ENCODE measurements at regions not wholly inside any gene's neighbourhood (a gene's known extent, or its start where the extent isn't known, plus 50 kb on each side); places are given as distances from the start of the nearest gene placed in this dataset.
"Not testable (repeated sequence)": the region's sequence is repeated elsewhere in the genome, so short reads cannot be mapped to it uniquely, and the experiment has no call there.

DNA sequence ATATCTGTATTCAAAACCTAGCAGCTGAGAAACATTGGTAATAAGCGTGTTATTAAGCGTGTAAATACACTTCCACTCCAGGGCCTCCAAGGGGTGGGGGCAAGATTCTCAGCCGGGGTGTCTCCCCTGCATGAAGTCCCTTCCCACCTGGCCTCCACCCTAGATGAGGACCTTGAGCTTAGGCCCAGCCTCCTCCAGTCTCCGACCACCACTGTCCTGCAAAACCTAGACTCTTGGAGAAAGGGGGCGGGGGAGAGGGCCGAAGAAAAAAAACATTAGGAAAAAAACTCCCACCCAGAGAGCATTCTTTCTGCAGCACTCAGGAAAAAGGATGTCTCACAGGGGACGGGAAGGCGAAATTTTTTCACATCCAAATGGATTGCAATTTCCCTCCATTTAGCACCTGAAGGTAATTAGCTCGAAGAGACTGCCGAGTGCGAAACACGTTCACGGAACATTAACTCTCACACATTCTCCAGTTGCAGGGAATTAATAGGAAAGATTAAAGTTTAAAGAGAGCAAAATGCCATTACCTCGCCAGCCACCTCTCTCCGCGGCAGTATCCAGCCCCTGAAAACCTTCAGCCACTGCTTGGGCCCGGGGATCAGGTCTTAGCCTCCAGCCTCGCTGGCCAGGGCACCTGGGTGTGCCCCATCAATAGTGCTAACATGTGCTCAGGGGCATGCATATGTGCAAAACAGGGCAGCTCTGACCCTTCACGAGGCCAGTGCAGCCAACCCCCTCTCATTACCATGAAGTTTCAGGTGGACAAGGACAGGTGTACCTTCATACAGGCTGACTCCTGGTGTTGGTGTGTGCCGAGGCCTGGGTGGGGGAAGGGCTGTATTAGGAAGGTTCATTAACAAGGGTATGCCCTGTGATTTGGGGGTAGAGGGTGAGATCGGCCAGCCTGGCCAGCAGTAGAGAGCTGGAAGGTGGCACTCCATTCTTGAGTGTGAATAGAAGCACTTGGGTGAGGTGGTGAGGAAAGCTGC, 77.2 kb downstream of the HIF1AN start:
- no peak for DNase-seq (ENCODE audit: low read depth)

DNA sequence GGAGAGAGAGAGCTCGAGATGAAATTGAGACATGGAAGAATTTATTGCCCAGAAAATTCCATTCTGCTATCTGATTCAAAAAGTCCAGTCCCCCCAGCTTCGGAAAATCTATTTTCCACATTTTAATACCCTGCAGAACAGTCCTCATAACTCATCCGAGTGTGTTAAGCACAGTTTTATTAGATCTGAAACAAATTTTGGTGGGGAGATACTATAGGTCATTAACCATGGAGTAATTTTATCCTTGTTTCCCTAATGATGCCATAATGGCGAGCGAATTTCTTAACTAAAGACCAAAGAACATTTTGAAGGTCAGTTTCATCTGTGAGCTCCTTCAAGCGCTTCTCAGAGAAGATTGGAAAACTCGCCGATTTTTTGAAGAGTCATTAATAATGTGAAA, 78.1 kb downstream of the HIF1AN start:
- no peak for DNase-seq (ENCODE audit: low read depth)

DNA sequence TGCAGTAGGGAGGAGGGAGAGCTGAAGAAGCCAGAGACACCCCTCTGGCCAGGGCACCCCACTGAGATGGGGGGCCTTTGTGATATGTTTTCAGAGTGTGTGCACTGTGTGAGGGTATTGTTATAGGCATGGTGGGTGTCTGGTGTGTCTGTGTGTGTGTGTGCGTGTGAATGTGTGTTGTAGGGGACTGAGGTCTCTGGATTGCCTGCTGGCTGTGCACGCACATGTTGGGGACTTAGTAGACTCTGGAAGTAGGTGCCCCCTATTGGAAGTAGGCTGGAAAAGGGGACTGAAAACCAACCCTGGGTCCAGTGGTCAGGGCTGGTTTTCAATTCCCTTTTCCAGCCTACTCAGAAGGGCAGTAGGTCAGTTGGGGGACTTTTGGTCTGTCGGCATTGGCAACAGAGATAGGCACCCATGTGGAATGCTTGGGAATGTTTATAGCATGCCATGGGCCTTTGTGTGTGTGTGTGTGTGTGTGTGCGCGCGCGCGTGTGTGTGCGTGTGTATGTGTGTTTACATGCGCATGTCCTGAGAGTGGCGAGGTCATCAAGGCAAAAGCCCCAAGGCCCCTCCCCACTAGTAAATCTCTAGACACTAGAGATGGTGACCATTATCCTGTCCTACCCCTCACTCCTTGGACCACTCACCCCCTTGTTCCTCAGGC, 78.8 kb downstream of the HIF1AN start:
- DNase-seq (ENCODE audit: low read depth) = no peak

DNA sequence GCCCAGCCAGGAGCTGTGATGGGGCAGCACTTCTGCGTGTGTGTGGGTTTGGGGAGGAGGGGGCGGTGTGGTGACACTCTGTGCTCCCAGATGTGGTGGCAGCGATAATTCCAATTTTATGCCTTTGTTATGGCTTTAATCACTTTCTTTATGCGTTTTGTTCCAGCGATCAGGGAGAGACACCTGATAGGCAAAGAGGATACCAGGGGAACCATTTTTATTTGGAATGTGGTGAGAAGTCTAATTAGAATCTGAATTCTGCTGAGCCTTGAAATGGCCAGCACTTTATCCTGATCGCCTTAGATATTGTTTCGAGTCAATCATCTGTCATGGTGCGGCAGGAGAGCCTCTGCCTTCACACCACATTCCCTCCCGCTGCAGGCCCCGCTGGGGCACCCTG, 79.5 kb downstream of the HIF1AN start:
- DNase-seq (ENCODE audit: low read depth) = no peak

DNA sequence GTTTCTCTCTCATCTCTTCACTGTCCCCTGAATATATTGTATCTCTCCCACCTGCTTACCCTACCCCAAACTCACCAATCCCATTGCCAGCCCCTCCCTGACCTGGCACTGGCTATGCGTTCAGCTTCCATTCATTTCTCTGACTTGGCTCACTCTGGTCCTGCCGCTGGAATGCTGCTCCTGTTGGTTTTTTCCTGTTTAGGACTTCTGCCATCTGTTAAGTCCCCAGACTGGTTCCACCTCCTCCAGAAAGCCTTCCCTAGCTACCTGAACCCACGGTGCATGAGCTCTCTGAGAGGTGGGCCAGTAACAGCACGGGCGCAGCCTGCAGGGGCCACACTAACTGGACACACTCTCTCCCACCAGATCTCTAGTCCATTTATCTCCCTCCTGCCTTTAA, 80.2 kb downstream of the HIF1AN start:
- no peak for DNase-seq (ENCODE audit: low read depth)

DNA sequence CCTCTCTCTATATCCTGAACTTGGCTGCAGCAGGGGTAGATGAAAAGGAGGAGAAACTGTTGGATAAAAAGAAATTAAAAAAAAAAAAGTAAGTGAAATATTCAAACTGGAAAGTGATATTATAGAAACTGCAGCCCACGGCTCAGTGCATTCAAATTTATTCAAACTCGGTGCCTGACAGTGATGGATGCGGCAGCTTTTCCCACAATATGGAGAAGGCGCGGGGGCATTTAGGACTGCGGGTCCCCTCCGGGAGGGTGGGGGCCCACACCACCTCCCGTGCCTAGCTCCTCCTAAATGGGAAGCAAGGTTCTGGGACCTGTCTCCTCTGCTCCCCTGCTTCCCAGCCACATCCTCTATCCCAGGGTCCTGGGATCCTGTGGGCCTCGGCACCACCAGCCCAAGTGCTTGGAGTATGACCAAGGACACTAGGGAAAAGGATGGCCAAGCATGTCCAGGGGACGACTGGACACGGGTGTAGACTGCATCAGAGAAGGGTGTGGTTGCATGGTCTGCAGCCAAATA, 82.4 kb downstream of the HIF1AN start:
- no peak for DNase-seq (ENCODE audit: low read depth)

DNA sequence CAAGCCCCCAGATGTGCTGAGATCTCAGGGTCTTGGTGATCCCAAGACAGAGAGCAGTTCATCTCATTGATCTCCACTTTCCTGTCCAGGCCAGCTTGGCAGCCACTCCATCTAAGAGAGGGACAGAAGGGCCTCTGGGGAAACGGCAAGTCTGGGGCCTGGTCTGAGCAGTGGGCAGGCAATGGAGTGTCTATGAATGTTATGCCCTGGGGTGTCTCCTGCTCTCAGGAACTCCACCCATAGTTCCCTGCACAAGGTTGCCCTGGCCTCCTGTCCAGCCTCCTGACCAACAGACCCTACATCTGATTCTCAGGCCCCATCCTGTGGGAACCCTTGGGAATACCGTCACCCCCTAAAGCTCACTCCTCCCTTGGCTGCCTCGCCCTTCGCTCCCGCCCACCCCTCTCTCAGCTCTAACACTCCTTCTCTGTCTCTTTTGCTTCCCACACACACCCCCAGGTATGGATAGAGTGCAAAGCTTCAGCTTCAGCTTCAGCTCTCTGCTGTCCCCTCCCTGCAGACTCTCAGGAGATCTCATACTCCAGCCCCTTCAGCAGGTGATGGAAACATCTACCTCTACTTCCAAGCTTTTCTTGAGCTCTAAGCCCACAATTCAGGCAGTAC, 83.0 kb downstream of the HIF1AN start:
- DNase-seq (ENCODE audit: low read depth) = no peak

DNA sequence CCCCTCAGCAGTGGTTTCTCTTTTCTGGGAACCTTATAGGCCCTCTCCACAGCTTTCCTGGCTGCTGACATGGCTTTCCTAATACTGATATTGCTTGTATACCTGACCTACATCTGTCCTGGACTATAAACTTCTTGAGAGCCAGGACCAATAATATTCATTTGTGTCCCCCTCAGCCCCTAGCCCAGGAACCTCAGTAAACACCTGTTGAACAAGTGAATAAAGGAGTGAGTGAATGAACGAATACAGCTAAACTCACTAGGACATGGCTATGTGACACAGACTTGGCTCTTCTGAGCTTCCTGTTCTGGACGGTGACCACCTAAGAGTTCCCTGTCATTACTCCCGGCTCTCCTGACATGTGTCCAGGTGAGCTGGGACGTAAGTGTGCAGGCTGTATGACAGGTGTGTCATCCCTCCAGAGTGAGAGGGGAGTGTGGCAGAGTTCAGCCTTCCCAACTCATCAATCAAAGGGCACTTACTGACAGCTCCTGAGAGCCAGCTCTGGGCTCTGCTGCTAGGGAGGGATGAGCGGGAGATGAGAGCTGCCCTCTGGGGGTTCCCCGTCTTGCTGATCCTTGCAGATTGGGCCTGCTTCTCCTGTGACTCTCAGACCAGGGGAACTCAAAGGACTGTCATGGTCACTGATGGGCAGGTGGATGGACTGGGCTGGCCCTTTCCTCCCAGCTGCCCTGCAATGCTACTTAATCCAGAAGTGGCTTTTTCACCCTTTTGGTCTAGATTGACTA, 84.5 kb downstream of the HIF1AN start:
- DNase-seq (ENCODE audit: low read depth) = no peak

DNA sequence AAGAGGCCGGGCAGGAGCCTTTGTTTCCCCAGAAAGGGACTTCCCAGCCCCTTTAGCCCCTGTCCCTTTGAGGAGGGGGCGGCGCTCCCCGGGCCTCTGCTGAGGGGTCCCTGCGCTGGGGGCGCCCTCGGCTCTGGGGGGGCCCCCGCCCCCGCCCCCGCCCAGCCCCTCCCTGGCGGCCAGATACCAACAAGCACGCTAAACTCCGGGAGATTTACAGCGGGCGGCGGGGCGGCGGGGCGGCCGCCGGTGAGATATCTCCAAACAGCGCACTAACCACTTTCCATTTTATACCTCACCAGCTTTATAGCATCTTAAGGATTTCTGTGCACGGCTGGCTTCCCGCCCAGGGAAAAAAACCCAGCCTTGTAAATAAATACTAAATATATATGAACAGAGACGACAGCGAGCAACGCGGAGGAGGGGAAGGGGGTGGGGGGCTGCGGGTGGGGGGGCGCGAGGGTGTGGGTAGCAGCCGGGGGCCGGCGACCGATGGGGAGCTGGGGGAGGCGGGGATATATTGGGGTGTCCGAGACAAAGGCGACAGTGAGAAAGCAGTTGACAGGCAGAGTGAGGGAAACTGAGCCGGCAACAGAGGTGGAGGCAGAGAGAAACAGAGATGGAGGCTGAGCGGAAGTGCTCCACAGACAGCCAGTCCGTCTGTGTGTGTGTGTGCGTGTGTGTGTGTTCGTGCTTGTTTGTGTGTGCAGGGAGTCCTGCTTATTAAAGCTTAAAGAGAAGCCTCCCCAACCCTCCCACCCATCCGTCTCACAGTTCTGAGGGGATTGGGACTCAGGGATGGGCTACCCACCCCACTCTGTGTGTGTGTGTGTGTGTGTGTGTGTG, 85.8 kb downstream of the HIF1AN start:
- peak; percentile 22 for DNase-seq (ENCODE audit: low read depth)

DNA sequence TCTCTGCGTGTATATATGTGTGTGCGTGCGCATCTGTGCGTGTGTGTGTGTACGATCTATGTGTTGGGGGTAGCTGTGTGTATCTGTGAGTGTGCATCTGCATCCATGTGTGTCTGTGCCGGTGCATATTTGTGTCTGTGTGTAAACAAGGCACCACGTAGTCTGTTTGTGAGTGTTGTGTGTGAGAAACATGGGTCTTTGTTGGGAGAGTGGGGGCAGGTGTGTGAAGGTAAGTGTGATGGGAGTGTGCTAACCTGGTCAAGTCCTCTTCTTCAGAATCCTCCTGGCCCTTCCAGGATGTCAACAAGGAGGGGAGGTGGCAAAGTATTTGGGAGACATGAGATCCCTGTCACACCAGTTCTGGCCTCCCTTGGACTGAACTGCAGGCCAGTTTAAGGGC, 87.2 kb downstream of the HIF1AN start:
- no peak for DNase-seq (ENCODE audit: low read depth)

DNA sequence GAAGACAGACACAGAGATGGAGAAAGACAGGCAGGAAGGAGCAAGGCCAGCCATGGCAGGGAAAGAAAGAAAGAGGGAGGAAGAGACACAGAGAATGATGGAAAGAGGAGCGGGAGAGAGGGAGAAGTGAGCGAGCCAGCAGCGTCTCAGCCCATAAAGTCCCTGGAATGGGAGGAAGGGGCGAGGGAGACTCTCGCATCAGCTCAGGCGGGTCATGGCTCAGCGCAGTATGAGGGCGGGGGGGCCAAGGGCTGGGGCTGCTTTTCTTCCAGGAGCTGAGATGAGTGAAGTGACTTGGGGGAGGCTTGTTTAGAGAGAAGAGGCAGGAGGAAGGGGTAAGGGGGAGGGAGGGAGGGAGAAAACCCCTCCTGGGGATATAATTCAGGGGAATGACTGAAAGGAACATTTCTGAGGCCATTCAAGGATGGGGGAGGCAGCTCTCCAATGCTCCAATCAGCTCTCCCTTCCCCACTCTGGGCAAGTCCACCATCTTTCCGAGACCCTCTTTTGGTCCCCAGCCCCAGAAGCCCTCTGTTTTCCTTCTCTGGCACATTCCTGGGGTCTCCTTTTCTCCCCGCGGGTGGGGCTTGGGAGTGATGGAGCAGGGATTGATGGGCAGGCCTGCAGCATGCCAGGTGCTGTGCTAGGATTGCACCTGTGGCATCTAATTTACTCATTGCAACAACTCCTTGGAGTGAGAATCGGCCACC, 87.9 kb downstream of the HIF1AN start:
- DNase-seq (ENCODE audit: low read depth) = no peak

DNA sequence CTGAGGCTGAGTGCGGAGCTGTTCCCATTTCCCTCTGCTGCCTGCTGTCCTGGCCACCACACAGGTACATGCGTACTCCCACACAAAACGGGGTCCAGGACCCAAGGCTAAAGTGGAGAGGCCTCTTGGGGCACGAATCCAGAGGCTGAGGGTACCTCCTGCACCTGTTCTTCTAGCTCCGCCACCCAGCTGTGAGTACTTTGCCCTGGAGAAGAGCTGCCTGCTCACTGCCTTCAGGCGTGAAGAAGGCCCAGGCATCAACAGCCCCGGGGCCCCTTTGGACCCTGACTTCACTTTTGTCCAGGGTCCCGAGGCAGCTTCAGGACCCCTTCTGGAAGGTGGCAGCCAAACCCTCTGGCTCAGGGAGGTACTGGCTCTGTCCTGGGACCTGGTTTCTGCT, 88.6 kb downstream of the HIF1AN start:
- DNase-seq (ENCODE audit: low read depth) = no peak

DNA sequence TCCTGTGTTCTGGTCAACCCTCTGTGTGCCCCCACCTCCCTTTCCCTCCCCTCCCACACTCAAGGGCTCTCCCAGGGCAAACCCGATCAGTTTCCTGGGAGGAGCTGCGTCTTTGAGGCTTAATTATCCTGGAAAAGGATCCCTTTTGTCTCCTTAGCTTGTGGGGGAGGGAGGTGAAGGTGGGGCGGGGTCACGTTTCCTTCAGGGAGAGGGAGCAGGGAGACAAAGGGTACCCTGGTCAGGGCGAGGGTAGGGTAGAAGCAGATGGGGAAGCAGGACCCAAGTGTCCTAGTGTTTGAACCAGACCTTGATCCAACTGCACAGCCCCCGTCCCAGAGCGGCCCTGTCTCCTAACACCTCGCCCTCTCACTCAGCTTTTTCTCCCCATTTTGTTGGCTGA, 90.1 kb downstream of the HIF1AN start:
- no peak for DNase-seq (ENCODE audit: low read depth)

DNA sequence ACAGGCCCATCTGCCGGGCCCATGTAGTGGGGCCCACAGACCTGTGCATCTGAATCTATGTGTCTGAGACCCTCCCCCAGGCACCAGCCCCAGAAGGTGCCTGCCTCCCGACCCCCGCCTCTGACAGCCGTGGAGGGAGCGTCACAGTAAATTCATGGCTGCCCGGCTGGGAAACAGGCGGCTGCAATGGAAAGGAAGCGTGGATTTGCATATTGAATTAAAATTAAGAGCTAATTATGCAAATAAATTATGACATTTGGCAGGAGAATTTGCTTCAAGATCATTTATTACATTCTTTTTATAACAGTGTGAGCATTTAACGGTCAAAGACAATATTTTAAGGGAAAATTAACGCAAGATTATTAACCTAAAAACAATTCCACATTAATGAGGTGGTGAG, 92.3 kb downstream of the HIF1AN start:
- no peak for DNase-seq (ENCODE audit: low read depth)

DNA sequence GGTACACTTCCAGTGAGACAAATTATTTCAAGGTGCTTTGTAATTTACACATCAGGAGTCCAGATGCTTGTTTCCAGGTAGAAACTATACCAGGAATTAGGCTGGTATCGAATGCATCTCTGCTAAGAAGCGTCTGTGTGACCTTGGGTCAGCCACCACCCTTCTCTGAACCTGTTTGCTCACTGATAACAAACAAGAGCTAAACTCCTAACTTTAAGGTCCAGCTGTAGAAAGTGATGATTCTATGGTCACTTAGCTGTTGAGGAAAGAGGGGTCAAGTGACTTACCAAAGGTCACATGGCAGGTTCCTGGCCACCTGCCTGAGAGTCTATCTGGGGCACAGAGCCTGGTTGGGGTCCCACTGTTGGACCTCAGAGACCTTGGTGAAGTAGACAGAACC, 95.4 kb downstream of the HIF1AN start:
- DNase-seq (ENCODE audit: low read depth) = no peak

DNA sequence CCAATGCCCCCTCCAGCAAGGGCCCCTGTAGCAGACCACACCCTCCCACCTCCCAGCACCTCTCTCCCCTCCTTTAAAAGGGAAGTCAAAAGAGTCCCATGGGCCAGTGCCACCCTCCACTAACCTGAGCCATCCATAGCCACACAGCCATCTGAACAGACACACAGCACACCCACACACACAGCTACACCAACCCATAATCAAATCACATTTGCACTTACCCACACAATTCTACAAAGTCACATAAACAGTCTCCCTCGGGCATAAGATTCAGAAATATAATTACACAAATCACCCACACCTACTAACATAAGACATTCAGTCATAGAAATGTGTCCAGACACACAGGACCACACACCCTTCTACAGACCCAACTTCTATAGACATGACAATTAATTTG, 96.3 kb downstream of the HIF1AN start:
- no peak for DNase-seq (ENCODE audit: low read depth)

DNA sequence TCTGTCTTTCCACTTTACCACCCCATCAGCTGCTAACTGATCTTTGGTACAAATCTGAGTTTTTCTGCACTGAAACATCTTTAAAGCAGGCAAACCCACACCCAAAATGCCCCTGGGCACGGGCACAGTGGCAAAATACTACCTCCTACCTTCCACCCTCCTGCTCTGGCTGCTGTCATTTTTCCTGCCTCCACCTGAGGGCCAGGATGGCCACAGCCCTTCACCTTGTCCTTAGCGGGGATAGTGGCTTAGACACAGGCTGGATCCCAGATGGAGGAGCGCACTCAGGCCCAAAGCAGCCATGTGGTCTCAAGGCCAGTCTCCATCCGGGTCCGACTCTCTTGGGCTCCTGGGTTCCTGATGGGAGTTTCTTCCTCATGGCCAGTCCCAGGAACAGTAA, 98.3 kb downstream of the HIF1AN start:
- DNase-seq (ENCODE audit: low read depth) = no peak

DNA sequence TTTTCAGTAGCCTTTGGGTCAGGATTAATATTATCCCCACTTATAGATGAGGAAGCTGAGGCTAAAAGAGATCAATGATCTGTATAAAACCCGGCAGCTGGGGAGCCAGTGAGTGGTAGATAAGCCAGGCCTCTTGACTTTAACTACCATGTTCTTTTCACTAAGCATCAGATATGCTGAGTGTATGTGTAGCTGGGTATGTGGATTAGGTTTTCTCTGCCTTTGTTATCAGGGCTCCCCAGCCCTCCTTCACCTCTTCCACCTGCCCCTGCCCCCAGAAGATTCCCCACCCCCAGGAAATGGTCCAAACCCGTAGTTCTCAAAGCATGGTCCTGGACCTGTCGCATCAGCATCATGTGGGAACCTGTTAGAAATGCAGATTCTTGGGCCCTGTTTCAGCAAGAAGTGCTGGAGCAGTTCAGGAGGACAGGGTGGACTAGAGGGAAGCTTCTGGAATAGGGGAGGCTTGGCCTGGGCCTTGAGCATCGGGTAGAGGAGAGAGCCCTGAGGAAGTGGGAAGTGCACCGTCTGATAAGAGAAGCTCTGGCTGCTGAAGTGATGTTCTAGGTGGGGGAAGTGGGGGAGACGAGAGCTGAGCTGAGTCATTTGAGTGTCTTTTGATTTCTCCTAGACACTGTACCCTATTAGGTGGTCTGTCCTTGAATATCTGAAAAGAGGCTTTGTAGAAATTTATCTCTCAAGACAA, 101.3 kb downstream of the HIF1AN start:
- no peak for DNase-seq (ENCODE audit: low read depth)

DNA sequence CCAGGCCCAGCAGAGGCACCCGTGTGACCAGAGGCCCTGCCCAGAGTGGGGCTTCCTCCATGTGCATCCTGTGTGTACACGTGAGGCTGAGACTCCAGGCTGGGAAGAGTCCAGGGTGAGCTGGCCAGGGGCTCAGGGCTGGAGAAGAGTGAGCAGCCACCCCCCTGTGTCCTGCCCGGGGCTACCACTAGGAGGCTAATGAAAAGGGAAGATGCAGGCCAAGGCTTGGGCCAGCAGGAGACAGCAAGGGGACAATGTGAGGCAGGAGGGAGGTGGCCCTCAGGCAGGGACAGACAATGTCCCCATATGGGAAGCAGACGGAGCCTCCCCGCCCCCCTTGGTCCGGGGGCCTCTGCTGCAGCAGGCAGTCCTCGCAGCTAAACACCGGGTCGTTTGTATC, 102.0 kb downstream of the HIF1AN start:
- peak; percentile 25 for DNase-seq (ENCODE audit: low read depth)

DNA sequence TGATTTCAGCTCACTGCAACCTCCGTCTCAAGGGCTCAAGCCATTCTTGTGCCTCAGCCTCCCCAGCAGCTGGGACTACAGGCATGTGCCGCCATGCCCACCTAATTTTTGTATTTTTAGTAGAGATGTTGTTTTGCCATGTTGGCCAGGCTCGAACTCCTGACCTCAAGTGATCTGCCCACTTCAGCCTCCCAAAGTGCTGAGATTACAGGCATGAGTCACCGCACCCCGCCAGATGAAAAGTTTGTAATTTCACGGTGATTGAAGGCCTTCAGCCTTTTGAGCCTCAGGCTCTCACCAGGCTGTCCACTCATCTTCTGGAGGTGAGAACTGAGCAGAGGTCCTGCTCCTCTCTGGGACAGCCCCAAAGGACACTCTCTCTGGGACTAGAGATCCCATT, 103.2 kb downstream of the HIF1AN start:
- DNase-seq (ENCODE audit: low read depth) = not testable (repeated sequence)

Measured in EH (cell line).